ENCODE measurements at regions not wholly inside any gene's neighbourhood (a gene's known extent, or its start where the extent isn't known, plus 50 kb on each side); places are given as distances from the start of the nearest gene placed in this dataset.

DNA sequence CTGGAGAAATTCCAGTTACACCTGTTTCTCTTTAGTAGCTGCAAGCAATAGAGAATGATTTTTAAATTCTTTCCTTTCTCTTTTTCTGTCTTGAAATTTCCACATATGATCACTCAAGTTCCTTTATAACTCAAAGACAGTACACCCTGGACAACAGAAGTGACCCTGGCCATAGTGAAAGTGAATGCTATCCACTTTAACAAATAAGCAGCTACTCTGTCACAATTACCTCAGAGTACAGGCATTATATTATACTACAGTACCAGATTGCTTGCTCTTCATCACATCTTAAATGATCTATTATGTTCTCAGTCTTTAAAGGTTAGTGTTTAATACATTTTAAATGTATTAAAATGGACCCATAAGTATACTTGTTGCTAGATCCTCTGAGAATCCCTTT, 136.2 kb downstream of the KLF12 start:
- TF ChIP-seq, protein P1, sequence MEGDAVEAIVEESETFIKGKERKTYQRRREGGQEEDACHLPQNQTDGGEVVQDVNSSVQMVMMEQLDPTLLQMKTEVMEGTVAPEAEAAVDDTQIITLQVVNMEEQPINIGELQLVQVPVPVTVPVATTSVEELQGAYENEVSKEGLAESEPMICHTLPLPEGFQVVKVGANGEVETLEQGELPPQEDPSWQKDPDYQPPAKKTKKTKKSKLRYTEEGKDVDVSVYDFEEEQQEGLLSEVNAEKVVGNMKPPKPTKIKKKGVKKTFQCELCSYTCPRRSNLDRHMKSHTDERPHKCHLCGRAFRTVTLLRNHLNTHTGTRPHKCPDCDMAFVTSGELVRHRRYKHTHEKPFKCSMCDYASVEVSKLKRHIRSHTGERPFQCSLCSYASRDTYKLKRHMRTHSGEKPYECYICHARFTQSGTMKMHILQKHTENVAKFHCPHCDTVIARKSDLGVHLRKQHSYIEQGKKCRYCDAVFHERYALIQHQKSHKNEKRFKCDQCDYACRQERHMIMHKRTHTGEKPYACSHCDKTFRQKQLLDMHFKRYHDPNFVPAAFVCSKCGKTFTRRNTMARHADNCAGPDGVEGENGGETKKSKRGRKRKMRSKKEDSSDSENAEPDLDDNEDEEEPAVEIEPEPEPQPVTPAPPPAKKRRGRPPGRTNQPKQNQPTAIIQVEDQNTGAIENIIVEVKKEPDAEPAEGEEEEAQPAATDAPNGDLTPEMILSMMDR (IDR thresholded peaks at IDR 0.05; ENCODE audit: insufficient read depth, low read depth, low read length), result no peak
- no peak for TF ChIP-seq EZH2 (IDR thresholded peaks at IDR 0.05; ENCODE audit: insufficient read depth, low read length)
